PC-3 (cell line): ENCODE measurements at regions not wholly inside any gene's neighbourhood (a gene's known extent, or its start where the extent isn't known, plus 50 kb on each side); places are given as distances from the start of the nearest gene placed in this dataset.

Experiments used
- CTCF ChIP-seq: fragments of 300-600 bp; sonication (generic); conservative IDR thresholded peaks from 2 replicates; pipeline ENCODE4 v1.5.1; 2017; ENCODE audit warnings: antibody characterized with exemption, low read depth, mild to moderate bottlenecking, low read length
- EZH2 ChIP-seq: fragments of 300-600 bp; sonication (generic); IDR thresholded peaks from one replicate; pipeline ENCODE4 v1.6.1; 2017; ENCODE audit warnings: antibody characterized with exemption, mild to moderate bottlenecking, low read length; ENCODE audit not compliant: unreplicated experiment
- EZH2phosphoT487 ChIP-seq: fragments of 300-600 bp; sonication (generic); IDR thresholded peaks from 2 replicates; pipeline ENCODE4 v1.6.1; 2018; ENCODE audit warnings: mild to moderate bottlenecking, antibody characterized with exemption, low read length, borderline replicate concordance

- TF ChIP-seq CTCF (no peak), EZH2phosphoT487 (no peak), EZH2 (no peak)
Measured at GRCh38 chr4:126318376-126318775, 1003.6 kb downstream of the FAT4 start.
